GM20000 (cell line): ENCODE measurements at regions not wholly inside any gene's neighbourhood (a gene's known extent, or its start where the extent isn't known, plus 50 kb on each side); places are given as distances from the start of the nearest gene placed in this dataset.
A peak's percentile ranks its signal among the peaks of the same experiment; 100 is the strongest.

Source experiments
- DNase-seq: peaks from one replicate; pipeline ENCODE4 v3.0.0; 2012; ENCODE audit warnings: low spot score
- CTCF ChIP-seq: IDR thresholded peaks from 2 replicates; pipeline ENCODE4 v1.5.1; 2012; ENCODE audit warnings: mild to moderate bottlenecking, control low read depth; ENCODE audit errors: extremely low read depth, missing control alignments

- no peak for TF ChIP-seq CTCF
- no peak for DNase-seq
Observed at GRCh38 chr1:4024811-4025210, 124.7 kb upstream of the C1orf174 start.

DNA sequence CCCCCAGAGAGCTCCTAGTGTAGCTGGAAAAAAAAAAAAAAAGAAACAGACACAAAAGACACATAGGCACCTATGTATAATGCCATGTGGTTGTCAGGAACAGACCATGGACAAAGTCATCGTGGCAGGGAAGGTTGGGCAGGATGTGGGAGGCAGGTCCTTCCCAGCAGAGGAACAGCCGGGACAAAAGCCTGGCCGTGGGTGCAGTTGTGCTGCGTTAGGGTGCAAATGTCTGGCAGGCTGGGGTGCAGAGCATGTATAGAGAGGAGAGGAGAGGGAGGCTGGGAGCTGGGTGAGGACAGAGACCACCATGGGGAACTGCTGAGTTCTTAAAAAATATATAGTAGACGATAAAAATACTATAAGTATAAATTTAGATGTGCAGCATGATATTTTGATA is 125.7 kb upstream of the C1orf174 start:
- TF ChIP-seq CTCF, result no peak
- DNase-seq, result no peak

DNA sequence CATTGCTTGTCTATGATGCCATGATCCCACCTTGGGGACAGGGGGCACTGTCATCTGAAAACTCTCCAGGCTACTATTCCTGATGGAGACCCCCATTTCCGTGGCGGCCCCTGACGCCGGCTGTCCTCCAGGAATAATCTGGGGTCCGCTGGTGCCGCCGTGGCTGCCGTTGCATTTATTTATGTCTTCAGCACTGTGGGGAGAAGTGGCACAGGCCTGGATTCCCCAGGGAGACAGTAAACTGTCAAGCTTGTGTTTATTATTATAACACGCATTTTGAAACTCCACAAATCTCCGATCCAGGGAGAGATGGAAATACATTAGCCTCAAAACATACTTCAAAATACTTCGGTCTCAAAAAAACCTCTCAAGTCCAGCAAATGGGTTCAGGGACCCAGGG is 126.9 kb upstream of the C1orf174 start:
- no peak for DNase-seq
- TF ChIP-seq CTCF, result no peak

DNA sequence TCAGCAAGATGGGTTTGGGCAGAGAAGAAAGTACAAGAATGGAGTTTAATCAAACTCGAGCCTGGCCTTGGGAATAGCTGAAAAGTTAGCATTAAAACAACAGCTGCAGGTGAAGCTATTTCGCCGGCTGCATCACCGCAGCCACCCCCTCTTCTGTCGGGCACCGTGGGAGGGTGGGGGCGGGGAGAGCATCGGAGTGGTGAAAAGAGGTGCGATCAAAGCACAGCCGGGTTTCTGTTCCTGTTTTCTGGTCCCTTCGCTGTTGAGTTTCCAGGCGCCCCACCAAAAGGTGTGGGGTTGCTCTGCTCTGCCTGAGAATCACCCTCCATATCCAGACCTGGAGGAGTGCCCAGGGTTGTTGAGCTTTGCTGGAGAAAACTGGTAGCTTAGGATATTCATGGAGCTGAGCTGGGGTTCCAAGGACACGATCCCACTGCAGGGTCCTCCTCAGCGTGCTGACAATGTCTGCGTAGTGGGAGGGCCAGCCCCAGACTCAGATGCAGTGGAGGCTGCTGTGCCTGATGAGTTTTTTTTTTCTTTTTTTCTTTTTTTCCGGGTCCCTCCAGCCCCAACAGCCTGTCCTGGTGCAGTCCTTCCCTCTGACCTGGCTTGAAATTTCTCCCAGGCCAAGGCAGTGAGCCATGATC is 127.5 kb upstream of the C1orf174 start:
- TF ChIP-seq CTCF, result no peak
- DNase-seq, result peak; percentile 84

DNA sequence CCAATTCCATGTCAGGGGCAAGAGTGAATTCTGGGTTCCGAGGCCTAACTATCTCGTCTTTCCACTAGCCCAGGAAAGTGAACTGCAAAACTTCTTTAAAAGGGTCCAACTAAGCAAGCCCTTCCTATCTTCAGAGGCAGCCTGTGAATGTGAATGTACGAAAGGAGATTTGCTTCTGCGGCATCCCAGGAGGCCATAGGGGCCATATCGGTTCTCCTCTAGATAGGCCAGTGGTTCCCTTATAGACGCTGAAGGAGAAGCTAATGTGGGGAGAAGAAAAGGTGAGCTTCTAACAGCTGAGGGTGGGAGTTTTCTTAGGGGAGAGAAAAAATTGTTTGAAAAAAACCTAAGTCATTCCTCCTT is 128.0 kb upstream of the C1orf174 start:
- TF ChIP-seq CTCF, result no peak
- DNase-seq, result no peak

GRCh38 chr1:4029376-4029775 is 129.3 kb upstream of the C1orf174 start:
- TF ChIP-seq CTCF, result no peak

GRCh38 chr1:4032571-4032970 is 132.5 kb upstream of the C1orf174 start:
- no peak for TF ChIP-seq CTCF
- no peak for DNase-seq

More at GRCh38 chr1:4029376-4029775, 129.3 kb upstream of the C1orf174 start:
- no peak for DNase-seq
